Skeletal muscle satellite cell (primary cell): ENCODE measurements at regions not wholly inside any gene's neighbourhood (a gene's known extent, or its start where the extent isn't known, plus 50 kb on each side); places are given as distances from the start of the nearest gene placed in this dataset.
"Not testable (repeated sequence)": the region's sequence is repeated elsewhere in the genome, so short reads cannot be mapped to it uniquely, and the experiment has no call there.

ENCODE experiments used
- H3K27me3 ChIP-seq: 2 replicates; pipeline ENCODE4 v1.7.0; 2013; ENCODE audit warnings: low read length; ENCODE audit not compliant: control insufficient read depth, insufficient read depth
- H3K36me3 ChIP-seq: 2 replicates; pipeline ENCODE4 v1.7.0; 2013; ENCODE audit warnings: mild to moderate bottlenecking, control low read depth, low read length; ENCODE audit not compliant: insufficient read depth
- H3K4me1 ChIP-seq: 2 replicates; pipeline ENCODE4 v1.7.0; 2013; ENCODE audit warnings: low read length; ENCODE audit not compliant: control insufficient read depth, insufficient read depth
- H3K4me2 ChIP-seq: 2 replicates; pipeline ENCODE4 v1.7.0; 2013; ENCODE audit warnings: mild to moderate bottlenecking, low read length
- H3K4me3 ChIP-seq: 2 replicates; pipeline ENCODE4 v1.7.0; 2013; ENCODE audit warnings: low read length
- H3K9ac ChIP-seq: 2 replicates; pipeline ENCODE4 v1.7.0; 2013; ENCODE audit warnings: mild to moderate bottlenecking, low read depth, low read length, moderate library complexity
- H3K9me3 ChIP-seq: replicated peaks from 2 replicates; pipeline ENCODE4 v1.7.0; 2013; ENCODE audit warnings: mild to moderate bottlenecking, control low read depth, low read length

- H3K9me3 ChIP-seq = peaks cover 3% of the 10 kb centered on the region
- no peak overlapping the region for H3K4me2 ChIP-seq
- no peaks in the 10 kb centered on the region for H3K36me3 ChIP-seq
- no peak overlapping the region for H3K9ac ChIP-seq
- no peak overlapping the region for H3K4me3 ChIP-seq
- no peaks in the 10 kb centered on the region for H3K4me1 ChIP-seq
- H3K27me3 ChIP-seq = no peaks in the 10 kb centered on the region
These were observed 851.5 kb upstream of the COBL start for GRCh38 chr7:52168085-52168484.

GRCh38 chr7:52163311-52163710 is 846.7 kb upstream of the COBL start:
- Histone ChIP-seq H3K27me3 (no peaks in the 10 kb centered on the region), H3K9ac (no peak overlapping the region), H3K36me3 (no peaks in the 10 kb centered on the region), H3K4me2 (no peak overlapping the region), H3K4me1 (no peaks in the 10 kb centered on the region), H3K9me3 (no peaks in the 10 kb centered on the region), H3K4me3 (no peak overlapping the region)

GRCh38 chr7:52161483-52161882 is 844.9 kb upstream of the COBL start:
- no peaks in the 10 kb centered on the region for H3K36me3 ChIP-seq
- H3K27me3 ChIP-seq = no peaks in the 10 kb centered on the region
- H3K4me1 ChIP-seq = no peaks in the 10 kb centered on the region
- no peak overlapping the region for H3K4me2 ChIP-seq
- H3K9ac ChIP-seq = no peak overlapping the region
- no peak overlapping the region for H3K4me3 ChIP-seq
- no peaks in the 10 kb centered on the region for H3K9me3 ChIP-seq

- not testable (repeated sequence) for H3K9ac ChIP-seq, H3K27me3 ChIP-seq, H3K9me3 ChIP-seq, H3K4me3 ChIP-seq, H3K4me1 ChIP-seq, H3K4me2 ChIP-seq, H3K36me3 ChIP-seq
These were observed 842.8 kb upstream of the COBL start for GRCh38 chr7:52159421-52159820.

GRCh38 chr7:52154382-52154781 is 837.8 kb upstream of the COBL start:
- H3K4me1 ChIP-seq = no peaks in the 10 kb centered on the region
- no peaks in the 10 kb centered on the region for H3K27me3 ChIP-seq
- H3K4me2 ChIP-seq = no peak overlapping the region
- no peak overlapping the region for H3K4me3 ChIP-seq
- H3K36me3 ChIP-seq = no peaks in the 10 kb centered on the region
- no peak overlapping the region for H3K9ac ChIP-seq
- H3K9me3 ChIP-seq = no peaks in the 10 kb centered on the region

- Histone ChIP-seq H3K4me1 (no peaks in the 10 kb centered on the region), H3K9me3 (no peaks in the 10 kb centered on the region), H3K9ac (no peak overlapping the region), H3K36me3 (no peaks in the 10 kb centered on the region), H3K4me2 (no peak overlapping the region), H3K4me3 (no peak overlapping the region), H3K27me3 (no peaks in the 10 kb centered on the region)
These were observed 835.0 kb upstream of the COBL start for GRCh38 chr7:52151559-52151958.

GRCh38 chr7:52150952-52151351 is 834.3 kb upstream of the COBL start:
- H3K36me3 ChIP-seq = no peaks in the 10 kb centered on the region
- H3K9me3 ChIP-seq = no peaks in the 10 kb centered on the region
- H3K4me3 ChIP-seq = no peak overlapping the region
- no peak overlapping the region for H3K9ac ChIP-seq
- H3K27me3 ChIP-seq = no peaks in the 10 kb centered on the region
- no peaks in the 10 kb centered on the region for H3K4me1 ChIP-seq
- no peak overlapping the region for H3K4me2 ChIP-seq

GRCh38 chr7:52146871-52147634 is 830.4 kb upstream of the COBL start:
- H3K27me3 ChIP-seq = no peaks in the 10 kb centered on the region
- H3K4me1 ChIP-seq = no peaks in the 10 kb centered on the region
- no peak overlapping the region for H3K4me3 ChIP-seq
- H3K4me2 ChIP-seq = no peak overlapping the region
- H3K9ac ChIP-seq = no peak overlapping the region
- H3K36me3 ChIP-seq = no peaks in the 10 kb centered on the region
- no peaks in the 10 kb centered on the region for H3K9me3 ChIP-seq

GRCh38 chr7:52143219-52143618 is 826.6 kb upstream of the COBL start:
- no peak overlapping the region for H3K4me3 ChIP-seq
- H3K9ac ChIP-seq = no peak overlapping the region
- H3K36me3 ChIP-seq = no peaks in the 10 kb centered on the region
- H3K9me3 ChIP-seq = no peaks in the 10 kb centered on the region
- no peaks in the 10 kb centered on the region for H3K27me3 ChIP-seq
- H3K4me1 ChIP-seq = no peaks in the 10 kb centered on the region
- H3K4me2 ChIP-seq = no peak overlapping the region

GRCh38 chr7:52140851-52141250 is 824.2 kb upstream of the COBL start:
- Histone ChIP-seq H3K4me1 (no peaks in the 10 kb centered on the region), H3K4me3 (no peak overlapping the region), H3K27me3 (no peaks in the 10 kb centered on the region), H3K9me3 (peaks cover 2% of the 10 kb centered on the region), H3K36me3 (no peaks in the 10 kb centered on the region), H3K4me2 (no peak overlapping the region), H3K9ac (no peak overlapping the region)

GRCh38 chr7:52135403-52135802 is 818.8 kb upstream of the COBL start:
- Histone ChIP-seq H3K9me3 (peaks cover 3% of the 10 kb centered on the region), H3K9ac (no peak overlapping the region), H3K4me3 (no peak overlapping the region)

GRCh38 chr7:52129278-52129677 is 812.7 kb upstream of the COBL start:
- Histone ChIP-seq H3K4me1 (no peaks in the 10 kb centered on the region), H3K4me3 (no peak overlapping the region), H3K4me2 (no peak overlapping the region), H3K36me3 (no peaks in the 10 kb centered on the region), H3K9me3 (no peaks in the 10 kb centered on the region), H3K9ac (no peak overlapping the region), H3K27me3 (no peaks in the 10 kb centered on the region)

More at GRCh38 chr7:52135403-52135802, 818.8 kb upstream of the COBL start:
- H3K36me3 ChIP-seq = no peaks in the 10 kb centered on the region
- no peaks in the 10 kb centered on the region for H3K4me1 ChIP-seq
- no peak overlapping the region for H3K4me2 ChIP-seq
- no peaks in the 10 kb centered on the region for H3K27me3 ChIP-seq
